A549 (cell line): ENCODE measurements at regions not wholly inside any gene's neighbourhood (a gene's known extent, or its start where the extent isn't known, plus 50 kb on each side); places are given as distances from the start of the nearest gene placed in this dataset.

Experiments used
- MYC ChIP-seq: IDR thresholded peaks from 2 replicates; pipeline ENCODE4 v1.6.1; 2012; ENCODE audit warnings: mild to moderate bottlenecking, inconsistent platforms, low read length, improper control_type of control experiment, borderline replicate concordance
- NFE2L2 ChIP-seq: fragments of 150-350 bp; conservative IDR thresholded peaks from 2 replicates; pipeline ENCODE4 v1.6.1; 2014; ENCODE audit warnings: low read length
- NR3C1 ChIP-seq: fragments of >200 bp; sonication (Bioruptor Twin); formaldehyde crosslinking; IDR thresholded peaks from 3 replicates; pipeline ENCODE4 v1.6.1; 2017
- RAD21 ChIP-seq, 2 experiments: fragments of >200 bp in 1 of 2; sonication (Bioruptor Twin) in 1 of 2; formaldehyde crosslinking in 1 of 2; IDR thresholded peaks in 1 of 2; conservative IDR thresholded peaks in 1 of 2; 2 replicates in 1 of 2; 3 replicates in 1 of 2; pipeline ENCODE4 v1.6.1; 2012 to 2018; ENCODE audit warnings: inconsistent platforms in 1 of 2
- RFX5 ChIP-seq: fragments of 450-650 bp; IDR thresholded peaks from 2 replicates; pipeline ENCODE4 v1.7.1; 2014; ENCODE audit warnings: antibody characterized with exemption, mild to moderate bottlenecking, moderate library complexity

- TF ChIP-seq NFE2L2 (no peak), MYC (no peak), RAD21 (conservative IDR thresholded peaks at IDR 0.05 in 1 of 2, IDR thresholded peaks at IDR 0.05 in 1 of 2) (no peak), RFX5 (no peak), NR3C1 (no peak)
Measured at GRCh38 chr14:94945615-94946014, 175.7 kb upstream of the GSC start.
